ENCODE measurements at regions not wholly inside any gene's neighbourhood (a gene's known extent, or its start where the extent isn't known, plus 50 kb on each side); places are given as distances from the start of the nearest gene placed in this dataset.

- DNase-seq, result peak; percentile 25 to 32
Measured at GRCh38 chr4:140809676-140810075, 53.5 kb upstream of the TBC1D9 start.

GRCh38 chr4:140808256-140808655 lies 52.1 kb upstream of the TBC1D9 start:
- DNase-seq, result no peak

GRCh38 chr4:140807491-140808252 lies 51.5 kb upstream of the TBC1D9 start:
- DNase-seq, result peak; percentile 64 to 77

GRCh38 chr4:140806163-140806562 lies 50.0 kb upstream of the TBC1D9 start:
- peak; percentile 37 to 70 for DNase-seq
